Retinal pigment epithelial cell (primary cell): ENCODE measurements at regions not wholly inside any gene's neighbourhood (a gene's known extent, or its start where the extent isn't known, plus 50 kb on each side); places are given as distances from the start of the nearest gene placed in this dataset.

Source experiments
- DNase-seq: peaks from one replicate; pipeline ENCODE4 v3.0.0-alpha.2; 2010; ENCODE audit warnings: low read depth
- H3K4me3 ChIP-seq: 2 replicates; pipeline ENCODE4 v1.5.1; 2011; ENCODE audit warnings: mild to moderate bottlenecking, low read length, control low read depth, moderate library complexity
- TF ChIP-seq, protein P1 (sequence below): conservative IDR thresholded peaks from 2 replicates; pipeline ENCODE4 v1.5.1; 2011; ENCODE audit warnings: low read depth, low read length, control low read depth, inconsistent platforms

DNA sequence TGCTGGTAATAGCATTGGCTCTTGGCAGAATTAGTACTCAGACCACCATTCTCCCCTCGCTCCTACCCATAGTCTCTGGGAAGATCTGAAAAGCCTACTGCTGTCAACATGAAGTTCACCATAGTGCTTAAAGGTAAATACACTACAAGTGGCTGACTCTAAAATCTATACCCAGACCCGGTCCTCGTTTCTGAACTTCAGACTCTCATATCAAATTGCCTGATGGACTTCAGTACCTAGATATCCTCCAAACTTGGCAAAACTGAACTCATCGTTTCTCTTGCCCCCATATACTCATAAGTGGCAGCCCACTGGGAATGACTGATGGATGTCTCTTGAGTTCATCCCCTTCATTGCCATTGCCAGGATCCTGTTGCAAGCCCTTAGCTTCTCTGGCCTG is 67.3 kb downstream of the VCPKMT start:
- H3K4me3 ChIP-seq, result no peak overlapping the region
- DNase-seq, result no peak
- TF ChIP-seq, protein P1, sequence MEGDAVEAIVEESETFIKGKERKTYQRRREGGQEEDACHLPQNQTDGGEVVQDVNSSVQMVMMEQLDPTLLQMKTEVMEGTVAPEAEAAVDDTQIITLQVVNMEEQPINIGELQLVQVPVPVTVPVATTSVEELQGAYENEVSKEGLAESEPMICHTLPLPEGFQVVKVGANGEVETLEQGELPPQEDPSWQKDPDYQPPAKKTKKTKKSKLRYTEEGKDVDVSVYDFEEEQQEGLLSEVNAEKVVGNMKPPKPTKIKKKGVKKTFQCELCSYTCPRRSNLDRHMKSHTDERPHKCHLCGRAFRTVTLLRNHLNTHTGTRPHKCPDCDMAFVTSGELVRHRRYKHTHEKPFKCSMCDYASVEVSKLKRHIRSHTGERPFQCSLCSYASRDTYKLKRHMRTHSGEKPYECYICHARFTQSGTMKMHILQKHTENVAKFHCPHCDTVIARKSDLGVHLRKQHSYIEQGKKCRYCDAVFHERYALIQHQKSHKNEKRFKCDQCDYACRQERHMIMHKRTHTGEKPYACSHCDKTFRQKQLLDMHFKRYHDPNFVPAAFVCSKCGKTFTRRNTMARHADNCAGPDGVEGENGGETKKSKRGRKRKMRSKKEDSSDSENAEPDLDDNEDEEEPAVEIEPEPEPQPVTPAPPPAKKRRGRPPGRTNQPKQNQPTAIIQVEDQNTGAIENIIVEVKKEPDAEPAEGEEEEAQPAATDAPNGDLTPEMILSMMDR, result no peak

DNA sequence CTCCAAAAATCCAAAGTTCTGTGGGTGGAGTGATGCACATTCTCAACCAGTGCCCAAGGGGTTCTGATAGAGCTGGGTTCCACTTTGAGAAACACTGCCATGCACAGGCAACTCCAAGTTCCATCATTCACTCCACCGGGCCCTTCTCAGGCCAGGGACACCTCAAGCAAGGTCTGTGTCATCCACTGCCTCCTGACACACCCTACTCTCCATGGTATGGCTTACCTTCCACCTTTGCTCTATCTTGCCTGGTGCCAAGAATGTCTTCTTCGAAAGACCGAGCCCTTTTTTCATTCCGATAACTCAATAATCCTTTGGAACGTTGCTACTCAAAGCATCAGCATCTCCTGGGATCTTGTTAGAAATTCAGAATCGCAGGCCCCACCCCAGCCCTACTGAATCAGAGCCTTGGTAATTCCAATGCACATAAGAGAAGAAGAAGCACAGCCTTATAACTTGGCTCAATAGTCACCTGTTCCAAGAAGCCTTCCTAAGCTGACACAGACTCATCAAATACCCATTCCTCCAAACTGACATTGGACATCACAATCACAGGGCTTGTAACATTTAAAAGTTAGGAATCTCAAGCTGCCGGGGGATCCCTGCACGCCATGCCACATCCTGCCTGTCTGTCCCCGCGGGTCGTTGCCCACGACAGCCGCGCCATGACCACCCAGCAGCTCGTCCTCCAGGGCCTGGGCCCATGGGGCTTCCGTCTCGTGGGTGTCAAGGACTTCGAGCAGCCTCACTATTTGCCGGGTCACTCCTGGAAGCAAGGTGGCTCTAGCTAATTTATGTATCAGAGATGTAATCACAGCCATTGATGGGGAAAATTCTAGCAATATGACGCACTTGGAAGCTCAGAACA is 66.4 kb downstream of the VCPKMT start:
- TF ChIP-seq, protein P1, result no peak
- H3K4me3 ChIP-seq, result no peak overlapping the region
- DNase-seq, result no peak

DNA sequence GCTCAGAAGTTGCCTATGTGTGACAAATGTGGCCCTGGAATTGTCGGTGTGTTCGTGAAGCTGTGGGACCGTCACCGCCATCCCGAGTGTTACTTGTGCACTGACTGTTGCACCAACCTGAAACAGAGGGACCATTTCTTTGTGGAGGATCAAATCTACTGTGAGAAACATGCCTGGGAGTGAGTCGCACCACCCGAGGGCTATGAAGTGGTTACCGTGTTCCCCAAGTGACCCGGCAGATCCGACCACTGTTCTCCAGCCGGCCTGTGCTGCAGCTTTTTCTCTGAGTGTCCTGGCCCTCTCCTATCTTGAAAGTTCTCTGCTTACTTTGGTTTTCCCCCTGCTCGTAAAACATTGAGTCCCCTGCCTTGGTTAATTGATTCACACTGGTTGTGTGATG is 65.3 kb downstream of the VCPKMT start:
- no peak for DNase-seq
- TF ChIP-seq, protein P1, result no peak
- H3K4me3 ChIP-seq, result no peak overlapping the region

DNA sequence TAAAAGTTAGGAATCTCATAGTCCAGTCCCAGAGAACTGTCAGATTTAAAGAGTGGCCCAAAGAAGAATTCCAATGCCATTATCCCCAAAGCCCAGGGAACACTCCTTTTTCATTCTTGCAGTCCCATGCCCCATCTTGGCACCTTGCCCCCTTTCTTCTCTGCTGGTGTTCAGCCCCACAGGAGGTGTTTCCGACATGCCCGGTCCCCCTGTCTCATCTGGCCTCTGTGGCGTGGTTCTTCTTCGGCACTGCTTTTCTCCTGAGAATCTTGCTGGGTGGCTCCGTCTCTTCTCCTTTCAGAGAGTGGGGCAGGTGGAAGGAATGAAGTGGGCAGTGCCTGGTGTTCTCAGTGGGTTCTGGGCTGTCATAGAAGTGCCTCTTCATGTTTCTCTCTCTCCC is 64.7 kb downstream of the VCPKMT start:
- DNase-seq, result no peak
- H3K4me3 ChIP-seq, result no peak overlapping the region
- TF ChIP-seq, protein P1, result no peak

DNA sequence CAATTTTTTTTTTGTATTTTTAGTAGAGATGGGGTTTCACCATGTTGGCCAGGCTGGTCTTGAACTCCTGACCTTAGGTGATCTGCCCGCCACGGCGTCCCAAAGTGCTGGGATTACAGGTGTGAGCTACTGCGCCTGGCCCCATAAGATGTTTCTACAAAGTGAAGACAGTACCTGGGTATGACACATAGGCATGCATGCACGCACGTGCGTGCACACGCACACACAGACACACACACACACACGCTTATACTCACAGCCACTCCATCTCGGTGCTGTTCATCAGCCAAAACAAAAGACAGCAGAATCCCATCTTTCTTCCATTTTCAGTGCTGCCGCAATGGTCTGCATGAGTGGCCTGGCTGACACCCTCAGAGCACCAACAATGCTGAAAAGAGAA is 63.9 kb downstream of the VCPKMT start:
- DNase-seq, result no peak
- TF ChIP-seq, protein P1, result no peak
- no peak overlapping the region for H3K4me3 ChIP-seq

DNA sequence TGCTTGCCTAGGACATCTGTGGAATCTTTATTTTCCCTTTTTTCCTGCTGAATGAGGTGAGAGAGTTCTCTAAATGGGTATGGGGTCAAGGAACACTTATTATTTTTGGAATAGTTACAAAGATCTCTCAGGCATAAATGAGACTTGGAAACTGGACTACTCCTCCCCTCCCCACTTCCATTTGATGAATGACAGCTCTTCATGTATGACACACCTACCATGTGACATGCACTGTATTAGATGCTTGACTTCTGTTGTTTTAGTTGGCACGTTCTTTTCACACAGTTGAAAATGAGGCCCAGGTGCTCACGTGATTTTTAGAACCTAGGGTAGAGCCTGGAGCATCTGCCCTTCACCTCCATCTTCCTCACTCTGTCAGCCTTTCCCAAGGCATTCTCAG is 62.4 kb downstream of the VCPKMT start:
- TF ChIP-seq, protein P1, result no peak
- DNase-seq, result no peak
- H3K4me3 ChIP-seq, result no peak overlapping the region
